ENCODE measurements at regions not wholly inside any gene's neighbourhood (a gene's known extent, or its start where the extent isn't known, plus 50 kb on each side); places are given as distances from the start of the nearest gene placed in this dataset.

- TF ChIP-seq CTCF (IDR thresholded peaks at IDR 0.05) (no peak), EZH2 (IDR thresholded peaks at IDR 0.05; ENCODE audit: borderline replicate concordance, insufficient read depth, low read depth, low read length, poor library complexity, severe bottlenecking) (no peak)
Observed at GRCh38 chr4:112083587-112084347, 61.5 kb upstream of the FAM241A start.

Measured in B cell (primary cell).